GM12878 (cell line): ENCODE measurements at regions not wholly inside any gene's neighbourhood (a gene's known extent, or its start where the extent isn't known, plus 50 kb on each side); places are given as distances from the start of the nearest gene placed in this dataset.

Experiments
- CTCF ChIP-seq, 3 experiments: IDR thresholded peaks in 2 of 3; conservative IDR thresholded peaks in 1 of 3; 2 replicates each; pipeline ENCODE4 v1.5.1; 2011; ENCODE audit warnings: low read depth in 3 of 3, low read length in 3 of 3, mild to moderate bottlenecking in 3 of 3, control low read depth in 2 of 3, moderate library complexity in 2 of 3, inconsistent platforms in 1 of 3, mixed read lengths in 1 of 3; ENCODE audit not compliant: control insufficient read depth in 2 of 3, insufficient read depth in 1 of 3; ENCODE audit errors: extremely low read depth in 1 of 3
- DPF2 ChIP-seq: fragments of 450-650 bp; IDR thresholded peaks from 2 replicates; pipeline ENCODE4 v1.6.1; 2017; ENCODE audit warnings: mild to moderate bottlenecking
- EGR1 ChIP-seq, 2 experiments: IDR thresholded peaks; 1 replicate in 1 of 2; 2 replicates in 1 of 2; pipeline ENCODE4 v1.6.1; 2011 to 2012; ENCODE audit warnings: low read depth in 2 of 2, low read length in 2 of 2, borderline replicate concordance in 1 of 2, mild to moderate bottlenecking in 1 of 2, moderate library complexity in 1 of 2
- HDAC2 ChIP-seq: fragments of 200-600 bp; sonication (generic); IDR thresholded peaks from 2 replicates; pipeline ENCODE4 v1.6.1; 2017
- POLR2A ChIP-seq: IDR thresholded peaks from 2 replicates; pipeline ENCODE4 v1.6.1; 2011; ENCODE audit warnings: low read depth, mild to moderate bottlenecking, low read length
- RAD21 ChIP-seq: IDR thresholded peaks from 2 replicates; pipeline ENCODE4 v1.6.1; 2011; ENCODE audit warnings: mild to moderate bottlenecking, low read depth, low read length, moderate library complexity; ENCODE audit not compliant: insufficient read depth
- RFX5 ChIP-seq: IDR thresholded peaks from 2 replicates; pipeline ENCODE4 v1.6.1; 2011; ENCODE audit warnings: low read depth, low read length, improper control_type of control experiment
- TARDBP ChIP-seq: IDR thresholded peaks from 2 replicates; pipeline ENCODE4 v1.6.1; 2016; ENCODE audit warnings: borderline replicate concordance

- TF ChIP-seq POLR2A = no peak
- TF ChIP-seq HDAC2 = no peak
- TF ChIP-seq EGR1 (IDR thresholded peaks at IDR 0.05; ENCODE audit: borderline replicate concordance in 1 of 2, low read depth in 2 of 2, low read length in 2 of 2) = no peak
- TF ChIP-seq RFX5 = no peak
- no peak for TF ChIP-seq CTCF (IDR thresholded peaks at IDR 0.05 in 2 of 3, conservative IDR thresholded peaks at IDR 0.05 in 1 of 3; ENCODE audit: control insufficient read depth in 2 of 3, extremely low read depth in 1 of 3, insufficient read depth in 1 of 3, low read depth in 3 of 3, low read length in 3 of 3)
- no peak for TF ChIP-seq RAD21
- no peak for TF ChIP-seq DPF2
- TF ChIP-seq TARDBP = no peak
These were observed 319.4 kb downstream of the HTR1B start for GRCh38 chr6:77143659-77144447.
